Trophoblast cell (in vitro differentiated cells and primary cell): ENCODE measurements at regions not wholly inside any gene's neighbourhood (a gene's known extent, or its start where the extent isn't known, plus 50 kb on each side); places are given as distances from the start of the nearest gene placed in this dataset.

Experiments
- DNase-seq, 2 donors: peaks; one replicate each; pipeline ENCODE4 v3.0.0-alpha.2; 2016
- H2AFZ ChIP-seq: 2 replicates; pipeline ENCODE4 v1.6.1; 2013; ENCODE audit warnings: low read length, moderate library complexity, mild to moderate bottlenecking; ENCODE audit not compliant: insufficient read depth, poor library complexity
- H2AK5ac ChIP-seq: 2 replicates; pipeline ENCODE4 v1.6.1; 2013; ENCODE audit warnings: mild to moderate bottlenecking, low read length
- H2BK120ac ChIP-seq: 2 replicates; pipeline ENCODE4 v1.6.1; 2013; ENCODE audit warnings: low read length, mild to moderate bottlenecking, moderate library complexity; ENCODE audit not compliant: insufficient read depth, poor library complexity
- H2BK12ac ChIP-seq: 2 replicates; pipeline ENCODE4 v1.6.1; 2013; ENCODE audit warnings: mild to moderate bottlenecking, low read length, moderate library complexity
- H2BK5ac ChIP-seq: 2 replicates; pipeline ENCODE4 v1.6.1; 2013; ENCODE audit warnings: low read length, low read depth, moderate library complexity, mild to moderate bottlenecking; ENCODE audit not compliant: poor library complexity
- H3K14ac ChIP-seq: 2 replicates; pipeline ENCODE4 v1.6.1; 2013; ENCODE audit warnings: mild to moderate bottlenecking, low read length
- H3K18ac ChIP-seq: 2 replicates; pipeline ENCODE4 v1.6.1; 2013; ENCODE audit warnings: mild to moderate bottlenecking, low read length
- H3K23ac ChIP-seq: 2 replicates; pipeline ENCODE4 v1.6.1; 2013; ENCODE audit warnings: low read length
- H3K27ac ChIP-seq: 2 replicates; pipeline ENCODE4 v1.5.1; 2013; ENCODE audit warnings: low read depth, mild to moderate bottlenecking, inconsistent platforms, low read length, moderate library complexity
- H3K27me3 ChIP-seq: 2 replicates; pipeline ENCODE4 v1.6.1; 2013; ENCODE audit warnings: inconsistent platforms, mild to moderate bottlenecking, low read length, moderate library complexity; ENCODE audit not compliant: insufficient read depth
- H3K36me3 ChIP-seq, 2 experiments: 1 replicate in 1 of 2; 2 replicates in 1 of 2; pipeline ENCODE4 v1.6.1; 2013; ENCODE audit warnings: low read length in 2 of 2, mild to moderate bottlenecking in 2 of 2, moderate library complexity in 1 of 2; ENCODE audit not compliant: insufficient read depth in 2 of 2, control insufficient read depth in 1 of 2
- H3K4ac ChIP-seq: 2 replicates; pipeline ENCODE4 v1.6.1; 2013; ENCODE audit warnings: low read depth, mild to moderate bottlenecking, low read length, moderate library complexity
- H3K4me1 ChIP-seq, 2 experiments: 1 replicate in 1 of 2; 2 replicates in 1 of 2; pipeline ENCODE4 v1.6.1; 2013; ENCODE audit warnings: low read length in 2 of 2, mild to moderate bottlenecking in 2 of 2, moderate library complexity in 1 of 2; ENCODE audit not compliant: insufficient read depth in 2 of 2, control insufficient read depth in 1 of 2
- H3K4me2 ChIP-seq: 2 replicates; pipeline ENCODE4 v1.6.1; 2013; ENCODE audit warnings: inconsistent platforms, mild to moderate bottlenecking, low read length, moderate library complexity
- H3K4me3 ChIP-seq: 2 replicates; pipeline ENCODE4 v1.5.1; 2013; ENCODE audit warnings: mild to moderate bottlenecking, low read depth, low read length, inconsistent platforms
- H3K79me1 ChIP-seq: one replicate; pipeline ENCODE4 v1.6.1; 2013; ENCODE audit warnings: low read length
- H3K79me2 ChIP-seq: 2 replicates; pipeline ENCODE4 v1.6.1; 2013; ENCODE audit warnings: low read length, mild to moderate bottlenecking; ENCODE audit not compliant: control insufficient read depth, insufficient read depth, poor library complexity
- H3K9ac ChIP-seq: 2 replicates; pipeline ENCODE4 v1.6.1; 2013; ENCODE audit warnings: mild to moderate bottlenecking, low read length
- H3K9me3 ChIP-seq: 2 replicates; pipeline ENCODE4 v1.6.1; 2013; ENCODE audit warnings: low read depth, mild to moderate bottlenecking, control low read depth, inconsistent platforms, low read length; ENCODE audit not compliant: insufficient read depth
- H4K12ac ChIP-seq: 2 replicates; pipeline ENCODE4 v1.6.1; 2013; ENCODE audit warnings: low read depth, mild to moderate bottlenecking, low read length, moderate library complexity
- H4K8ac ChIP-seq: 2 replicates; pipeline ENCODE4 v1.6.1; 2013; ENCODE audit warnings: low read depth, mild to moderate bottlenecking, low read length, moderate library complexity
- H4K91ac ChIP-seq: one replicate; pipeline ENCODE4 v1.6.1; 2013; ENCODE audit warnings: low read depth, mild to moderate bottlenecking, low read length, moderate library complexity
- WGBS: extraction: QIAGEN DNeasy Blood & Tissue Kit; methylation state at CpG from one replicate; pipeline ENCODE4 v1.1.7; 2013; ENCODE audit warnings: missing lambda C conversion rate; ENCODE audit not compliant: insufficient read length, insufficient coverage; ENCODE audit errors: extremely low coverage; 5-methylcytosine and 5-hydroxymethylcytosine counted together

GRCh38 chr18:4511166-4511565, 56.1 kb upstream of the DLGAP1 start:
- Histone ChIP-seq H3K9me3 (peaks cover 4% of the 10 kb centered on the region), H4K91ac (no peak overlapping the region), H3K27me3 (no peaks in the 10 kb centered on the region), H3K4ac (no peak overlapping the region), H3K14ac (no peak overlapping the region), H3K4me1 (no peaks in the 10 kb centered on the region), H3K18ac (no peak overlapping the region), H2BK5ac (no peak overlapping the region), H3K4me3 (no peak overlapping the region), H3K27ac (no peak overlapping the region), H2BK120ac (no peak overlapping the region), H3K36me3 (no peaks in the 10 kb centered on the region), H3K79me1 (no peaks in the 10 kb centered on the region), H3K9ac (no peak overlapping the region), H2BK12ac (no peak overlapping the region), H2AFZ (no peak overlapping the region), H4K8ac (no peak overlapping the region), H3K4me2 (no peak overlapping the region), H2AK5ac (no peak overlapping the region), H4K12ac (no peak overlapping the region), H3K79me2 (no peaks in the 10 kb centered on the region), H3K23ac (no peak overlapping the region)
- no CpG with 5 or more reads among the region's 6 CpGs for WGBS
- DNase-seq, result no peak

- no peak overlapping the region for H3K23ac ChIP-seq
- no peak overlapping the region for H2AK5ac ChIP-seq
- H3K4ac ChIP-seq, result no peak overlapping the region
- no peaks in the 10 kb centered on the region for H3K27me3 ChIP-seq
- no CpG with 5 or more reads among the region's 1 CpG for WGBS
- no peak overlapping the region for H3K18ac ChIP-seq
- H3K4me3 ChIP-seq, result peak overlapping the region; percentile 35
- no peak overlapping the region for H3K9ac ChIP-seq
- no peak overlapping the region for H2BK5ac ChIP-seq
- no peak overlapping the region for H3K14ac ChIP-seq
- H4K12ac ChIP-seq, result no peak overlapping the region
- no peak overlapping the region for H4K8ac ChIP-seq
- H4K91ac ChIP-seq, result no peak overlapping the region
- H2BK120ac ChIP-seq, result no peak overlapping the region
- H3K4me1 ChIP-seq, result no peaks in the 10 kb centered on the region
- no peak for DNase-seq
- H3K27ac ChIP-seq, result no peak overlapping the region
- H3K79me2 ChIP-seq, result no peaks in the 10 kb centered on the region
- H2AFZ ChIP-seq, result no peak overlapping the region
- peaks cover 4% of the 10 kb centered on the region for H3K9me3 ChIP-seq
- no peak overlapping the region for H2BK12ac ChIP-seq
- H3K4me2 ChIP-seq, result no peak overlapping the region
- H3K36me3 ChIP-seq, result no peaks in the 10 kb centered on the region
- H3K79me1 ChIP-seq, result no peaks in the 10 kb centered on the region
Measured at GRCh38 chr18:4510711-4511110, 55.6 kb upstream of the DLGAP1 start.

GRCh38 chr18:4510160-4510559, 55.1 kb upstream of the DLGAP1 start:
- Histone ChIP-seq H2BK5ac (no peak overlapping the region), H3K27me3 (no peaks in the 10 kb centered on the region), H3K4me2 (no peak overlapping the region), H3K14ac (no peak overlapping the region), H3K4me1 (no peaks in the 10 kb centered on the region), H3K4me3 (no peak overlapping the region), H3K36me3 (no peaks in the 10 kb centered on the region), H3K23ac (no peak overlapping the region), H3K4ac (no peak overlapping the region), H4K8ac (no peak overlapping the region), H4K91ac (no peak overlapping the region), H2BK120ac (no peak overlapping the region), H3K18ac (no peak overlapping the region), H4K12ac (no peak overlapping the region), H2AFZ (no peak overlapping the region), H3K9me3 (peaks cover 4% of the 10 kb centered on the region), H3K79me2 (no peaks in the 10 kb centered on the region), H2BK12ac (no peak overlapping the region), H3K9ac (no peak overlapping the region), H3K27ac (no peak overlapping the region), H3K79me1 (no peaks in the 10 kb centered on the region), H2AK5ac (no peak overlapping the region)
- no CpG with 5 or more reads among the region's 9 CpGs for WGBS
- DNase-seq, result no peak
